H9 (cell line): ENCODE measurements at regions not wholly inside any gene's neighbourhood (a gene's known extent, or its start where the extent isn't known, plus 50 kb on each side); places are given as distances from the start of the nearest gene placed in this dataset.

Experiments
- DNase-seq: peaks from one replicate; pipeline ENCODE4 v3.0.0-alpha.2; 2017
- H2AFZ ChIP-seq: one replicate; pipeline ENCODE4 v1.6.1; 2013; ENCODE audit warnings: mild to moderate bottlenecking, low read length, control low read depth, moderate library complexity
- H2AK5ac ChIP-seq: 2 replicates; pipeline ENCODE4 v1.6.1; 2013; ENCODE audit warnings: low read length, control low read depth, mixed read lengths; ENCODE audit not compliant: insufficient read length
- H2BK120ac ChIP-seq: one replicate; pipeline ENCODE4 v1.6.1; 2013; ENCODE audit warnings: low read depth, mild to moderate bottlenecking, low read length, control low read depth, inconsistent platforms; ENCODE audit not compliant: poor library complexity, severe bottlenecking
- H2BK12ac ChIP-seq: 2 replicates; pipeline ENCODE4 v1.6.1; 2013; ENCODE audit warnings: low read length, control low read depth, mixed read lengths, low read depth; ENCODE audit not compliant: insufficient read length
- H2BK15ac ChIP-seq: 2 replicates; pipeline ENCODE4 v1.6.1; 2013; ENCODE audit warnings: low read depth, low read length, control low read depth
- H2BK20ac ChIP-seq: one replicate; pipeline ENCODE4 v1.6.1; 2013; ENCODE audit warnings: low read depth, mild to moderate bottlenecking, low read length, control low read depth, inconsistent platforms; ENCODE audit not compliant: poor library complexity, severe bottlenecking
- H2BK5ac ChIP-seq: 2 replicates; pipeline ENCODE4 v1.6.1; 2013; ENCODE audit warnings: low read length, control low read depth, mixed read lengths; ENCODE audit not compliant: insufficient read length
- H3K14ac ChIP-seq: 2 replicates; pipeline ENCODE4 v1.6.1; 2013; ENCODE audit warnings: low read length, control low read depth; ENCODE audit not compliant: insufficient read depth
- H3K18ac ChIP-seq: 2 replicates; pipeline ENCODE4 v1.6.1; 2013; ENCODE audit warnings: low read depth, mild to moderate bottlenecking, mixed read lengths, low read length, control low read depth; ENCODE audit not compliant: insufficient read length
- H3K23ac ChIP-seq: 2 replicates; pipeline ENCODE4 v1.6.1; 2013; ENCODE audit warnings: low read length, control low read depth, mixed read lengths, low read depth; ENCODE audit not compliant: insufficient read length
- H3K23me2 ChIP-seq: 2 replicates; pipeline ENCODE4 v1.6.1; 2013; ENCODE audit warnings: low read depth, mild to moderate bottlenecking, mixed read lengths, low read length, control low read depth; ENCODE audit not compliant: insufficient read length, poor library complexity, severe bottlenecking
- H3K27ac ChIP-seq: 2 replicates; pipeline ENCODE4 v1.5.1; 2013; ENCODE audit warnings: low read length, control low read depth, mixed read lengths, low read depth; ENCODE audit not compliant: insufficient read length
- H3K27me3 ChIP-seq: 2 replicates; pipeline ENCODE4 v1.6.1; 2013; ENCODE audit warnings: low read length, control low read depth, inconsistent platforms; ENCODE audit not compliant: insufficient read depth
- H3K4ac ChIP-seq: 2 replicates; pipeline ENCODE4 v1.6.1; 2013; ENCODE audit warnings: low read depth, mild to moderate bottlenecking, control low read depth, inconsistent platforms, low read length, moderate library complexity
- H3K4me1 ChIP-seq: 2 replicates; pipeline ENCODE4 v1.6.1; 2013; ENCODE audit warnings: low read length, control low read depth, inconsistent platforms; ENCODE audit not compliant: insufficient read depth
- H3K4me2 ChIP-seq: 2 replicates; pipeline ENCODE4 v1.6.1; 2013; ENCODE audit warnings: low read length, control low read depth, mixed read lengths; ENCODE audit not compliant: insufficient read length, insufficient read depth
- H3K56ac ChIP-seq: 2 replicates; pipeline ENCODE4 v1.6.1; 2013; ENCODE audit warnings: low read depth, mild to moderate bottlenecking, mixed read lengths, low read length, control low read depth; ENCODE audit not compliant: insufficient read length
- H3K79me1 ChIP-seq: 2 replicates; pipeline ENCODE4 v1.6.1; 2013; ENCODE audit warnings: low read depth, mild to moderate bottlenecking, moderate library complexity, low read length, control low read depth, inconsistent platforms; ENCODE audit not compliant: insufficient read depth, poor library complexity, severe bottlenecking
- H3K79me2 ChIP-seq: 2 replicates; pipeline ENCODE4 v1.6.1; 2013; ENCODE audit warnings: low read length, control low read depth, inconsistent platforms; ENCODE audit not compliant: insufficient read depth
- H3K9ac ChIP-seq: 2 replicates; pipeline ENCODE4 v1.6.1; 2013; ENCODE audit warnings: low read length, control low read depth, mixed read lengths; ENCODE audit not compliant: insufficient read length; ENCODE audit errors: extremely low read depth
- H3K9me3 ChIP-seq: one replicate; pipeline ENCODE4 v1.6.1; 2013; ENCODE audit warnings: low read depth, low read length, inconsistent platforms; ENCODE audit not compliant: control insufficient read depth
- H3T11ph ChIP-seq: one replicate; pipeline ENCODE4 v1.6.1; 2013; ENCODE audit warnings: mild to moderate bottlenecking, low read length, control low read depth, inconsistent platforms
- H4K20me1 ChIP-seq: one replicate; pipeline ENCODE4 v1.6.1; 2013; ENCODE audit not compliant: control insufficient read depth, insufficient read length, insufficient read depth
- H4K5ac ChIP-seq: 2 replicates; pipeline ENCODE4 v1.6.1; 2013; ENCODE audit warnings: low read depth, mild to moderate bottlenecking, mixed read lengths, low read length, control low read depth; ENCODE audit not compliant: insufficient read length
- H4K8ac ChIP-seq: replicated peaks from 2 replicates; pipeline ENCODE4 v1.6.1; 2013; ENCODE audit warnings: low read length, control low read depth, mixed read lengths, low read depth; ENCODE audit not compliant: insufficient read length
- H4K91ac ChIP-seq: 2 replicates; pipeline ENCODE4 v1.6.1; 2013; ENCODE audit warnings: low read depth, mild to moderate bottlenecking, moderate library complexity, mixed read lengths, low read length, control low read depth; ENCODE audit not compliant: insufficient read length
- H3K27ac Mint-ChIP-seq, 3 experiments: 2 replicates in 2 of 3; 3 replicates in 1 of 3; pipeline ENCODE4 v1.8.0; 2020 to 2021; ENCODE audit warnings: mixed read lengths in 3 of 3, mild to moderate bottlenecking in 1 of 3, moderate library complexity in 1 of 3
- H3K27me3 Mint-ChIP-seq: 2 replicates; pipeline ENCODE4 v1.8.0; 2021; ENCODE audit warnings: low read depth, mild to moderate bottlenecking, moderate library complexity, mixed read lengths
- H3K36me3 Mint-ChIP-seq, 3 experiments: 2 replicates in 2 of 3; 3 replicates in 1 of 3; pipeline ENCODE4 v1.8.0; 2020 to 2021; ENCODE audit warnings: low read depth in 3 of 3, mixed read lengths in 3 of 3; ENCODE audit not compliant: insufficient read depth in 1 of 3
- H3K4me1 Mint-ChIP-seq, 2 experiments: 2 replicates each; pipeline ENCODE4 v1.8.0; 2020; ENCODE audit warnings: mixed read lengths in 2 of 2
- H3K4me3 Mint-ChIP-seq, 2 experiments: 2 replicates in 1 of 2; 3 replicates in 1 of 2; pipeline ENCODE4 v1.8.0; 2020 to 2021; ENCODE audit warnings: mild to moderate bottlenecking in 2 of 2, mixed read lengths in 2 of 2, moderate library complexity in 1 of 2
- H3K9me3 Mint-ChIP-seq, 2 experiments: 2 replicates in 1 of 2; 3 replicates in 1 of 2; pipeline ENCODE4 v1.8.0; 2020; ENCODE audit warnings: mild to moderate bottlenecking in 2 of 2, mixed read lengths in 2 of 2, moderate library complexity in 1 of 2
- CTCF ChIP-seq: fragments of 200-600 bp; sonication (generic); conservative IDR thresholded peaks from 3 replicates; pipeline ENCODE4 v1.8.0; 2021; ENCODE audit warnings: antibody characterized with exemption, mild to moderate bottlenecking
- WGBS: extraction: QIAGEN DNeasy Blood & Tissue Kit; methylation state at CpG from one replicate; pipeline ENCODE4 v1.1.7; 2013; ENCODE audit warnings: missing lambda C conversion rate, low lambda C conversion rate, mixed read lengths; ENCODE audit not compliant: insufficient read length; ENCODE audit errors: extremely low coverage; 5-methylcytosine and 5-hydroxymethylcytosine counted together

- H3K36me3 Mint-ChIP-seq, result peaks cover 0 to 28% (median 25%) of the 10 kb centered on the region in 3 experiments; a peak in 5 of 7 replicates
- no CpG with 5 or more reads among the region's 4 CpGs for WGBS
- H3K9me3 Mint-ChIP-seq, result no peaks in the 10 kb centered on the region; a peak in 1 of 5 replicates
These were observed 664.5 kb upstream of the HTR2C start for GRCh38 chrX:113919387-113919786.

More at GRCh38 chrX:113919387-113919786, 664.5 kb upstream of the HTR2C start:
- no peaks in the 10 kb centered on the region for H3K27me3 Mint-ChIP-seq
- Histone ChIP-seq H3K4me2 (no peak overlapping the region), H3K56ac (no peak overlapping the region), H3K27ac (no peak overlapping the region), H3K79me1 (no peaks in the 10 kb centered on the region), H4K5ac (no peak overlapping the region), H3K4me1 (no peaks in the 10 kb centered on the region), H2BK20ac (no peak overlapping the region), H3K23ac (no peak overlapping the region), H2BK120ac (no peak overlapping the region), H3K14ac (no peak overlapping the region), H2AK5ac (no peak overlapping the region), H3K27me3 (no peaks in the 10 kb centered on the region), H3K79me2 (no peaks in the 10 kb centered on the region), H2BK5ac (no peak overlapping the region), H2BK12ac (no peak overlapping the region), H3K9ac (no peak overlapping the region), H3K4ac (no peak overlapping the region), H4K8ac (no peak overlapping the region), H4K20me1 (no peaks in the 10 kb centered on the region), H3K23me2 (no peaks in the 10 kb centered on the region), H3K18ac (no peak overlapping the region), H4K91ac (no peak overlapping the region), H3T11ph (no peak overlapping the region), H2AFZ (no peak overlapping the region), H2BK15ac (no peak overlapping the region), H3K9me3 (no peaks in the 10 kb centered on the region)
- H3K4me3 Mint-ChIP-seq, result no peak overlapping the region; a peak in 1 of 5 replicates
- H3K4me1 Mint-ChIP-seq, result peaks cover 0 to 8% of the 10 kb centered on the region in 2 experiments; a peak in 2 of 4 replicates
- no peak for TF ChIP-seq CTCF
- H3K27ac Mint-ChIP-seq, result no peak overlapping the region
- no peak for DNase-seq
